ENCODE measurements at regions not wholly inside any gene's neighbourhood (a gene's known extent, or its start where the extent isn't known, plus 50 kb on each side); places are given as distances from the start of the nearest gene placed in this dataset.

DNA sequence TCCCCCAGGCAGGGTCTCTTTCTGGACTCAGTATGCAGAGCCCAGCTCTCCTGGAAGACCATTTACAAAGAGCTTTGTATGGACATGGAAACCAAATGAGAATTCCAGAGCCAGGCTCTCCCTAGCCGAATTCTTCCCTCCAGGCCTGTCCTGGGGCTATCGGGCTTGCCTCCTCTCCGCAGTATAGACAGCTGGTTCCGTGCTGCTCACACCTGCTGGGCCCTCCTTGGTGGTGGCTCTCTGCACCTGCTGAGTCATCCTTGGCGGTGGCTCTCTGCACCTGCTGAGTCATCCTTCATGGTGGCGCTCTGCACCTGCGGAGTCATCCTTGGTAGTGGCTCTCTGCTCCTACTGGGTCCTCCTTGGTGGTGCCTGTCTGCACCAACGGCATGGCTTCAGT is 743.5 kb downstream of the BRD1 start:
- DNase-seq (ENCODE audit: low spot score): no peak
- TF ChIP-seq, protein P1, sequence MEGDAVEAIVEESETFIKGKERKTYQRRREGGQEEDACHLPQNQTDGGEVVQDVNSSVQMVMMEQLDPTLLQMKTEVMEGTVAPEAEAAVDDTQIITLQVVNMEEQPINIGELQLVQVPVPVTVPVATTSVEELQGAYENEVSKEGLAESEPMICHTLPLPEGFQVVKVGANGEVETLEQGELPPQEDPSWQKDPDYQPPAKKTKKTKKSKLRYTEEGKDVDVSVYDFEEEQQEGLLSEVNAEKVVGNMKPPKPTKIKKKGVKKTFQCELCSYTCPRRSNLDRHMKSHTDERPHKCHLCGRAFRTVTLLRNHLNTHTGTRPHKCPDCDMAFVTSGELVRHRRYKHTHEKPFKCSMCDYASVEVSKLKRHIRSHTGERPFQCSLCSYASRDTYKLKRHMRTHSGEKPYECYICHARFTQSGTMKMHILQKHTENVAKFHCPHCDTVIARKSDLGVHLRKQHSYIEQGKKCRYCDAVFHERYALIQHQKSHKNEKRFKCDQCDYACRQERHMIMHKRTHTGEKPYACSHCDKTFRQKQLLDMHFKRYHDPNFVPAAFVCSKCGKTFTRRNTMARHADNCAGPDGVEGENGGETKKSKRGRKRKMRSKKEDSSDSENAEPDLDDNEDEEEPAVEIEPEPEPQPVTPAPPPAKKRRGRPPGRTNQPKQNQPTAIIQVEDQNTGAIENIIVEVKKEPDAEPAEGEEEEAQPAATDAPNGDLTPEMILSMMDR (IDR thresholded peaks at IDR 0.05): no peak
- H3K27ac ChIP-seq: no peak overlapping the region
- H3K4me3 ChIP-seq: no peak overlapping the region

DNA sequence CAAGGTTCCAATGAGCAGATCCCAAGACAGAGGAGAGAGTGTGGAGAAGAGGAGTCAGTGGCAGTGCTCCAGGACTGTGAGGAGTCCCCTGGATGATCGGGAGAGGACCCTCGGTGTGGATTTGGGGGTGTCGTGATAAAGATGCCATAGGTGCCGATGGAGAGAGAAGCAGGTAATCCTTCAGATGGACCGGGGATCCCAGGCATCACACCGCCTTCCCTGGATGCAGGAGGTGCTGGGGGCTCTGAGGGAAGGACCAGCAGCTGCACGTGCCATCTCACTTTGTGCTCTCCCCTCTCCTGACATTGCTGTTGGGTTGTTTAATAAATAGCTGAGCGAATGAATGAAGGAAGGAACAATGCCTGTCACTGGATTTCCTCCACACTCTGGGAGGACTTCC is 744.1 kb downstream of the BRD1 start:
- no peak overlapping the region for H3K4me3 ChIP-seq
- TF ChIP-seq, protein P1 (IDR thresholded peaks at IDR 0.05): no peak
- no peak for DNase-seq (ENCODE audit: low spot score)
- no peak overlapping the region for H3K27ac ChIP-seq

DNA sequence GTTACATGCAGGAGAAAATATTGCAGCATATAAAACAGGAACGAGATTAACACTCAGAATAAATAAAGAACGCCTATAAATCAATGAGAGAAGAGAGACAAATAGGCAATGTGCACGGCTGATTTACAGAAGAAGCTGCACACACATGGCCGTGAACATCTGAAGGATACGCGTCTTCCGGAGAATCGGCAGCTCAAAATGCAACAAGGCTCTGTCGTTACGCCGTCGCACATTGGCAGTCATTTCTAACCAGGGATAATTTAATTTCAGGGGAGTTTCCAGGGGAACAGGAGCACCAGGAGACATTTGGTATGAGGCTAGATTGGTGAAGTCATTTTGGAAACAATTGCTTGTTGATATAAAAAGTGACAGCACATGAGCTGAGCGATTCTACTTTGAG is 745.2 kb downstream of the BRD1 start:
- Histone ChIP-seq H3K27ac (no peak overlapping the region), H3K4me3 (no peak overlapping the region)
- TF ChIP-seq, protein P1 (IDR thresholded peaks at IDR 0.05): no peak
- DNase-seq (ENCODE audit: low spot score): no peak

- TF ChIP-seq, protein P1 (IDR thresholded peaks at IDR 0.05): no peak
- H3K4me3 ChIP-seq: no peak overlapping the region
- H3K27ac ChIP-seq: no peak overlapping the region
- no peak for DNase-seq (ENCODE audit: low spot score)
Observed at GRCh38 chr22:49081926-49082325, 745.7 kb downstream of the BRD1 start.

GRCh38 chr22:49081261-49081666 is 746.4 kb downstream of the BRD1 start:
- TF ChIP-seq, protein P1 (IDR thresholded peaks at IDR 0.05): no peak
- DNase-seq (ENCODE audit: low spot score): no peak

GRCh38 chr22:49080631-49081030 is 747.0 kb downstream of the BRD1 start:
- TF ChIP-seq, protein P1 (IDR thresholded peaks at IDR 0.05): no peak
- H3K27ac ChIP-seq: no peak overlapping the region
- no peak overlapping the region for H3K4me3 ChIP-seq
- DNase-seq (ENCODE audit: low spot score): no peak

More at GRCh38 chr22:49081261-49081666, 746.4 kb downstream of the BRD1 start:
- H3K4me3 ChIP-seq: no peak overlapping the region
- H3K27ac ChIP-seq: no peak overlapping the region

GRCh38 chr22:49079743-49080500 is 747.8 kb downstream of the BRD1 start:
- DNase-seq (ENCODE audit: low spot score): no peak
- no peak overlapping the region for H3K27ac ChIP-seq
- TF ChIP-seq, protein P1 (IDR thresholded peaks at IDR 0.05): no peak
- H3K4me3 ChIP-seq: no peak overlapping the region
